ENCODE measurements at regions not wholly inside any gene's neighbourhood (a gene's known extent, or its start where the extent isn't known, plus 50 kb on each side); places are given as distances from the start of the nearest gene placed in this dataset.
"Not testable (repeated sequence)": the region's sequence is repeated elsewhere in the genome, so short reads cannot be mapped to it uniquely, and the experiment has no call there.

- DNase-seq (ENCODE audit: insufficient read length, low spot score); FAIRE-seq: not testable (repeated sequence)
Observed at GRCh38 chr1:120598331-120598951, 125.3 kb upstream of the NBPF26 start.

GRCh38 chr1:120599511-120599910 lies 124.2 kb upstream of the NBPF26 start:
- DNase-seq (ENCODE audit: insufficient read length, low spot score); FAIRE-seq: not testable (repeated sequence)

GRCh38 chr1:120600442-120601041 lies 123.2 kb upstream of the NBPF26 start:
- DNase-seq (ENCODE audit: insufficient read length, low spot score); FAIRE-seq: not testable (repeated sequence)

- not testable (repeated sequence) for DNase-seq (ENCODE audit: insufficient read length, low spot score); FAIRE-seq
Observed at GRCh38 chr1:120607882-120608281, 115.9 kb upstream of the NBPF26 start.

GRCh38 chr1:120608314-120609014 lies 115.3 kb upstream of the NBPF26 start:
- not testable (repeated sequence) for DNase-seq (ENCODE audit: insufficient read length, low spot score); FAIRE-seq

- not testable (repeated sequence) for FAIRE-seq
Observed at GRCh38 chr1:120609015-120609573, 114.7 kb upstream of the NBPF26 start.

GRCh38 chr1:120609834-120610233 lies 113.9 kb upstream of the NBPF26 start:
- not testable (repeated sequence) for DNase-seq (ENCODE audit: insufficient read length, low spot score); FAIRE-seq

More at GRCh38 chr1:120609015-120609573, 114.7 kb upstream of the NBPF26 start:
- DNase-seq (ENCODE audit: insufficient read length, low spot score), result not testable (repeated sequence)

- FAIRE-seq; DNase-seq (ENCODE audit: insufficient read length, low spot score): not testable (repeated sequence)
Observed at GRCh38 chr1:120614931-120615639, 108.7 kb upstream of the NBPF26 start.

- DNase-seq (ENCODE audit: insufficient read length, low spot score); FAIRE-seq: not testable (repeated sequence)
Observed at GRCh38 chr1:120617493-120617892, 106.3 kb upstream of the NBPF26 start.

- not testable (repeated sequence) for DNase-seq (ENCODE audit: insufficient read length, low spot score); FAIRE-seq
Observed at GRCh38 chr1:120619867-120620692, 103.7 kb upstream of the NBPF26 start.

GRCh38 chr1:120620693-120620969 lies 103.1 kb upstream of the NBPF26 start:
- DNase-seq (ENCODE audit: insufficient read length, low spot score); FAIRE-seq: not testable (repeated sequence)

GRCh38 chr1:120621278-120621677 lies 102.5 kb upstream of the NBPF26 start:
- FAIRE-seq; DNase-seq (ENCODE audit: insufficient read length, low spot score): not testable (repeated sequence)

GRCh38 chr1:120623539-120623938 lies 100.2 kb upstream of the NBPF26 start:
- not testable (repeated sequence) for FAIRE-seq; DNase-seq (ENCODE audit: insufficient read length, low spot score)

- not testable (repeated sequence) for FAIRE-seq; DNase-seq (ENCODE audit: insufficient read length, low spot score)
Observed at GRCh38 chr1:120624565-120625064, 99.1 kb upstream of the NBPF26 start.

GRCh38 chr1:120629832-120630455 lies 93.8 kb upstream of the NBPF26 start:
- not testable (repeated sequence) for FAIRE-seq; DNase-seq (ENCODE audit: insufficient read length, low spot score)

- not testable (repeated sequence) for FAIRE-seq; DNase-seq (ENCODE audit: insufficient read length, low spot score)
Observed at GRCh38 chr1:120634816-120635806, 88.6 kb upstream of the NBPF26 start.

GRCh38 chr1:120640261-120641013 lies 83.3 kb upstream of the NBPF26 start:
- FAIRE-seq; DNase-seq (ENCODE audit: insufficient read length, low spot score): not testable (repeated sequence)
